ENCODE measurements at regions not wholly inside any gene's neighbourhood (a gene's known extent, or its start where the extent isn't known, plus 50 kb on each side); places are given as distances from the start of the nearest gene placed in this dataset.
"Not testable (repeated sequence)": the region's sequence is repeated elsewhere in the genome, so short reads cannot be mapped to it uniquely, and the experiment has no call there.

DNA sequence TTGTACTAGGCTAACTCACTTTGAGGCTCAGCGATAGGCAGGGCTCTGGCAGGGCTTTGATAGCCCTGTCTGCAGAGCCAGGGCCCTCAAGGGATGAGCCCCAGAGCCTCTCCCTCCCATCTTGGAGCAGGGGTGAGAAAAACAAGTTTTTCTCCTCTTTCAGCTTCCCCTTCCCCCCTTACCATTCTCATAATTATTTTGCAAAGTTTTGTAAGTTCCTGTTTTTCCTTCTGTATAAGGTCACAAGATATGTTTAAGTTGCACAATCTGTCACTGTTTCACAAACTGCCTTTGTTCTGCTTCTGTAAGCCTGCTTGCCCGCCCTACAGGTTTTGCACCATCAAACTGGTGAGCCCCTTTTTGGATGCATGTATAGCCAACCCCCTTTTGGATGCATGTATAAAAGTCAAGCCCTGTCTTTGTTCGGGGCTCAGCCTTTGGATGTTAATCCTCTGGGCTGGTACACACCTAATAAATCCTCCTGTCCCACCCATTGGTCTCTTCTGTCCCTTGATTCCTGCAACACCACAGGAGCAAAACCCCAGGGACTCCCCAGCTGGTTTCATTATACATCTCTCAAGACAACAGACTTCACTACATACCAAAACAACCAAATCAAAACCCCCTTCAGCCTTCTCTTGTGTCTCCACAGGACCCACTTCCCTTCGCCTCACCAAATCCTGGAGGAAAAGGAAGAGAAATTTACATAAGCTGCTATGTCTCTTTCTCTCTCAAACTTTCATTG lies 52.5 kb upstream of the RESF1 start:
- Mint-ChIP-seq H3K27me3 (no peaks in the 10 kb centered on the region), H3K27ac (no peak overlapping the region), H3K36me3 (ENCODE audit: low read depth) (peaks cover 4% of the 10 kb centered on the region), H3K4me3 (no peak overlapping the region), H3K4me1 (no peaks in the 10 kb centered on the region)
- H3K9me3 ChIP-seq (ENCODE audit: control insufficient read depth, low read length, poor library complexity, severe bottlenecking), result peaks cover 4% of the 10 kb centered on the region
- DNase-seq, result no peak
- no peak for ATAC-seq

GRCh38 chr12:31903025-31903424 lies 56.2 kb upstream of the RESF1 start:
- no peak overlapping the region for H3K4me3 Mint-ChIP-seq
- no peaks in the 10 kb centered on the region for H3K4me1 Mint-ChIP-seq
- no peak for DNase-seq
- H3K36me3 Mint-ChIP-seq (ENCODE audit: low read depth), result peaks cover 6% of the 10 kb centered on the region
- H3K27me3 Mint-ChIP-seq, result no peaks in the 10 kb centered on the region
- ATAC-seq, result no peak
- no peak overlapping the region for H3K27ac Mint-ChIP-seq
- H3K9me3 ChIP-seq (ENCODE audit: control insufficient read depth, low read length, poor library complexity, severe bottlenecking), result peaks cover 8% of the 10 kb centered on the region

DNA sequence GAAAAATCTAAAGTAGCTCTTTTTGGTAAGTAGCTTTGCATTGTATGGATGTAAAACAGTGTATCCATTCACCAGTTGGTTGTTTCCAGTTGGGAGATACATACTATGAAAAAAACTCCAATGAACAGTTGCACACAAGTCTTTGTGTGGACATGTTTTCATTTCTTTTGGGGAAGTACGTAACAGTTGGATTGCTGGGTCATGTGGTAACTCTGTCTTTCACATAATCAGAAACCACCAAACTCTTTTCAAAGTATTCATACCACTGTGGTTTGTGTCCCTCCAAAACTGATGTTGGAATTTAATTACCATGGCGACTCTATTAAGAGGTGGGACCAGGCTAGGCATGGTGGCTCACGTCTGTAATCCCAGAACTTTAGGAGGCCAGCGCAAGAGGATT lies 58.9 kb upstream of the RESF1 start:
- H3K27ac Mint-ChIP-seq, result no peak overlapping the region
- no peaks in the 10 kb centered on the region for H3K27me3 Mint-ChIP-seq
- peaks cover 9% of the 10 kb centered on the region for H3K9me3 ChIP-seq (ENCODE audit: control insufficient read depth, low read length, poor library complexity, severe bottlenecking)
- no peak for ATAC-seq
- no peak overlapping the region for H3K4me3 Mint-ChIP-seq
- DNase-seq, result no peak
- H3K4me1 Mint-ChIP-seq, result peaks cover 12% of the 10 kb centered on the region
- peaks cover 4% of the 10 kb centered on the region for H3K36me3 Mint-ChIP-seq (ENCODE audit: low read depth)

GRCh38 chr12:31899109-31899508 lies 60.1 kb upstream of the RESF1 start:
- Mint-ChIP-seq H3K27me3 (no peaks in the 10 kb centered on the region), H3K4me3 (no peak overlapping the region), H3K36me3 (ENCODE audit: low read depth) (peaks cover 4% of the 10 kb centered on the region), H3K4me1 (peaks cover 12% of the 10 kb centered on the region), H3K27ac (no peak overlapping the region)
- DNase-seq (no peak), ATAC-seq (no peak)
- peaks cover 9% of the 10 kb centered on the region for H3K9me3 ChIP-seq (ENCODE audit: control insufficient read depth, low read length, poor library complexity, severe bottlenecking)

DNA sequence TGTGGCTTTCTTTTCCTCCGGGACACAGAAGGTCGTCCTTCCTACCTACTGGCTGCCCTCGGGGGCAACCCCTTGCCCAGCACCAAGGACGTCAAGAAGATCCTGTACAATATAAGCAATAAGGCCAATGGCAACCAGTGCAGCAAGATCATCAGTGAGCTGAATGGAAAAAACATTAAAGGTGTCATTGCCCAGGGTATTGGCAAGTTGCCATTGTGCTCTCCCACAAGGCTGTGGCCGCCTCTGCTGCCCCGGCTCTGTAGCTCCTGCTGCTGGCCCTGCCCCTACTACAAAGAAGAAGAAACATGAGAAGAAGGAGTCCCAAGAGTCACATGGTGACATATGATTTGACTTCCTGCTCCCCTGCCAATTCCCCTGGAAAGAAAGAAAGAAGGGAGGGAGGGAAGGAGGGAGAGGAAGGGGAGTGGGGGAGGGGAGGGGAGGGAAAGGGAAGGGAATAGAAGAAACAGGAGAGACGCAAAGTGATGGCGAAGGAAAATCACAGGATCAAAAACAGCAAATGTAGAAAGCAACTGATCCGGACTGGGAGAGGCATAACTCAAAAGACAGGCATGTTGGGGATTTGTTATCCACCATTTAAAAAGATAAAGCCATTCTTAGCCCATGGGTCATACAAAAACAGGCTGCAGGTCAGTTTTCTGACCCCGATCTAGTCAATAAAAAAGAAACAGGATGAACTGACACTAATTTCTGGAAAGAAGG lies 61.3 kb upstream of the RESF1 start:
- Mint-ChIP-seq H3K4me3 (peak overlapping the region; percentile 49), H3K4me1 (peaks cover 12% of the 10 kb centered on the region), H3K27ac (peak overlapping the region; percentile 72), H3K27me3 (no peaks in the 10 kb centered on the region), H3K36me3 (ENCODE audit: low read depth) (peaks cover 4% of the 10 kb centered on the region)
- DNase-seq (no peak), ATAC-seq (no peak)
- peaks cover 9% of the 10 kb centered on the region for H3K9me3 ChIP-seq (ENCODE audit: control insufficient read depth, low read length, poor library complexity, severe bottlenecking)

DNA sequence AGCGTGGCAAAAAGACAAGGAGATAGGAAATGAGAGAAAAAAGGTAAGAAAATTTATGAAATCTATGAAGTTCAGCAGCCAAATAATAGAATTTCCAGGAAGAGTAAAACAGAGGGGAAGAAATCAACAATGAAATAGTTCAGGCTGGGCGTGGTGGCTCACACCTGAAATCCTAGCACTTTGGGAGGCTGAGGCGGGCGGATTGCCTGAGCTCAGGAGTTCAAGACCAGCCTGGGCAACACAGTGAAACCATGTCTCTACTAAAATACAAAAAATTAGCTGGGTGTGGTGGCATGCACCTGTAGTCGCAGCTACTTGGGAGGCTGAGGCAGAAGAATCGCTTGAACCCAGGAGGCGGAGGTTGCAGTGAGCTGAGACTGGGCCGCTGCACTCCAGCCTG lies 62.1 kb upstream of the RESF1 start:
- not testable (repeated sequence) for H3K36me3 Mint-ChIP-seq (ENCODE audit: low read depth); ATAC-seq; H3K9me3 ChIP-seq (ENCODE audit: control insufficient read depth, low read length, poor library complexity, severe bottlenecking); H3K27me3 Mint-ChIP-seq; DNase-seq
- Mint-ChIP-seq H3K4me3 (peak overlapping the region; percentile 19), H3K4me1 (peaks cover 12% of the 10 kb centered on the region), H3K27ac (peak overlapping the region; percentile 72)

- Mint-ChIP-seq H3K4me1 (peaks cover 12% of the 10 kb centered on the region), H3K27ac (peak overlapping the region; percentile 72), H3K27me3 (no peaks in the 10 kb centered on the region), H3K36me3 (ENCODE audit: low read depth) (peaks cover 4% of the 10 kb centered on the region), H3K4me3 (peak overlapping the region; percentile 19)
- peaks cover 9% of the 10 kb centered on the region for H3K9me3 ChIP-seq (ENCODE audit: control insufficient read depth, low read length, poor library complexity, severe bottlenecking)
- DNase-seq (peak; percentile 37 to 67 (median 59)), ATAC-seq (peak; percentile 98)
Measured at GRCh38 chr12:31896514-31897039, 62.6 kb upstream of the RESF1 start.

GRCh38 chr12:31895449-31896150 lies 63.6 kb upstream of the RESF1 start:
- H3K4me1 Mint-ChIP-seq, result peaks cover 12% of the 10 kb centered on the region
- peak overlapping the region; percentile 72 for H3K27ac Mint-ChIP-seq
- no peak for DNase-seq
- peaks cover 4% of the 10 kb centered on the region for H3K36me3 Mint-ChIP-seq (ENCODE audit: low read depth)
- no peak for ATAC-seq
- H3K9me3 ChIP-seq (ENCODE audit: control insufficient read depth, low read length, poor library complexity, severe bottlenecking), result peaks cover 9% of the 10 kb centered on the region
- H3K27me3 Mint-ChIP-seq, result no peaks in the 10 kb centered on the region
- H3K4me3 Mint-ChIP-seq, result peak overlapping the region; percentile 1

- ATAC-seq (peak; percentile 94), DNase-seq (no peak)
- no peaks in the 10 kb centered on the region for H3K36me3 Mint-ChIP-seq (ENCODE audit: low read depth)
- peak overlapping the region; percentile 41 for H3K4me3 Mint-ChIP-seq
- H3K27ac Mint-ChIP-seq, result peak overlapping the region; percentile 68
- no peaks in the 10 kb centered on the region for H3K27me3 Mint-ChIP-seq
- peaks cover 2% of the 10 kb centered on the region for H3K4me1 Mint-ChIP-seq
- peaks cover 11% of the 10 kb centered on the region for H3K9me3 ChIP-seq (ENCODE audit: control insufficient read depth, low read length, poor library complexity, severe bottlenecking)
Measured at GRCh38 chr12:31890295-31891285, 68.6 kb upstream of the RESF1 start.

DNA sequence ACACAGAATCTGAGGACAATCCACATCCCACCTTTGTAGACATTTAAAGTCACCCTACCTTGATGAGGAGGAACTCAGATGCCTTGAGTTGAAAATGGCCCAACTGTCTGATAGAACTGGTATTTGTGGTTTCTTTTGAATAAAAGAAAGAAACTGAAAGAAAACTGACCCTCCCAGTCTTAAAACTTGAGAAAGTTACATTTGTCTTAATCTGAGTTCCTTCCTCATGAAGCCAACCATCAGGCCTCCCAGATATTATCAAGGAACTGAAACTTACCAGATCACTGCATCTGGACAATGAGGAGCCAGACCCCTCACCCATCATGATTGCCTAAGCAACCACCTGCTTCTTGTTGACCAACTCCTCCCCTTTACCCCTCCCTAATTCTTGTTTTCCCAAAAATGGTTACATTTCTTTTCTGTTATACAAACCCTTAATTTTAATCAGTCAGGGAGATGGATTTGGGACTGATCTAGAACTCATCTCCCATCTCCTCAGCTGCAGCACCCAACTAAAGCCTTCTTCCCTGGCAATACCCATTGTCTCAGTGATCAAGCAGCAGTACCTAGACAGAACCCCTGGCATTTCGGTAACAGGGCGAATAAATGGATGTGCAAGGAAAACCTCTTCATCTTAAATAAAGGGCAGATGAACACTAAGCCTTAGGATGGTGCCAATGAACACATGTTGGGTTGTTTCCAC lies 72.0 kb upstream of the RESF1 start:
- peaks cover 8% of the 10 kb centered on the region for H3K9me3 ChIP-seq (ENCODE audit: control insufficient read depth, low read length, poor library complexity, severe bottlenecking)
- ATAC-seq, result no peak
- no peak for DNase-seq
- Mint-ChIP-seq H3K27me3 (no peaks in the 10 kb centered on the region), H3K36me3 (ENCODE audit: low read depth) (no peaks in the 10 kb centered on the region), H3K4me3 (no peak overlapping the region), H3K27ac (no peak overlapping the region), H3K4me1 (peaks cover 3% of the 10 kb centered on the region)

- not testable (repeated sequence) for H3K27ac Mint-ChIP-seq; H3K4me1 Mint-ChIP-seq; H3K27me3 Mint-ChIP-seq; ATAC-seq; H3K9me3 ChIP-seq (ENCODE audit: control insufficient read depth, low read length, poor library complexity, severe bottlenecking); H3K36me3 Mint-ChIP-seq (ENCODE audit: low read depth); H3K4me3 Mint-ChIP-seq; DNase-seq
Measured at GRCh38 chr12:31882682-31883081, 76.5 kb upstream of the RESF1 start.

DNA sequence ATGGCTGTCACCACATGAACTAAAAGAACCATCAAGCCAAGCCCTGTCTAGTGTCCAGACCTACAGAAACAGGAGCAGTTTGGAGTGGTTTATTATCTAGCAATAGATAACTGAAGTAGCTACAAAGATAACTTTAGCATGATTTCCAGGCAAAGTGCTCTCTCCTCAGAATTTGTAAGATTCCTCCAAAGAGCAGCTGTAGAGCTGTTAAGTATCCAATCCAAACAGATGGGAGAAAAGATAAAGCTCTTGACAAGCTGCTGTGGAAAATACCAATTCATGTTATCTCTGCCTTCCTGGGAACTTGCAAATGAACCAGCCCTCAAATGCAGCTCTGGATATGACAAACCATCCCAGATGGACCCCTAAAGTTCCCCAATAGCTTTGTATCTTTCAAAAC lies 78.9 kb upstream of the RESF1 start:
- Mint-ChIP-seq H3K36me3 (ENCODE audit: low read depth) (no peaks in the 10 kb centered on the region), H3K4me1 (peaks cover 3% of the 10 kb centered on the region), H3K27me3 (no peaks in the 10 kb centered on the region), H3K4me3 (no peak overlapping the region), H3K27ac (peak overlapping the region; percentile 1)
- ATAC-seq, result no peak
- no peak for DNase-seq
- no peaks in the 10 kb centered on the region for H3K9me3 ChIP-seq (ENCODE audit: control insufficient read depth, low read length, poor library complexity, severe bottlenecking)

All from T-helper 17 cell (primary cell).